ENCODE measurements at regions not wholly inside any gene's neighbourhood (a gene's known extent, or its start where the extent isn't known, plus 50 kb on each side); places are given as distances from the start of the nearest gene placed in this dataset.
"Not testable (repeated sequence)": the region's sequence is repeated elsewhere in the genome, so short reads cannot be mapped to it uniquely, and the experiment has no call there.

DNA sequence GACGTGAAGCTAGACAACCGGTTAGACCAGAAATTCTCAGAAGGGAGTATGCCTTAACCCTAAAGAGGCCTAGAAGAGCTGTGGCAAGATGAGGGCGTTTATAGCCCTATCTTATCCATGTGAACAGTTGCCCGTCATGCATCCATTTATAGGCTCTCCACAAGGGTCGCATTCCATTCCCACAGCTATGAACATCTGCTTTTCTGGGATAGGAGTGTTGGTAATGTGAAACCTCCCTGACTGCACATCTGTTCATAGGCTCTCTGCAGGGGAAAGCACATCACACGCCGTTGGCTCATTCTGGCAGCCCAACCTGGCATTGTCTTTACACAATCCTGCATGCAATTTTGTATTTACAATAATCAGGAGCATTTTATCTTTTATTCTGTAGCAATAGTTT, 485.6 kb downstream of the ACTR3B start:
- DNase-seq: not testable (repeated sequence)

DNA sequence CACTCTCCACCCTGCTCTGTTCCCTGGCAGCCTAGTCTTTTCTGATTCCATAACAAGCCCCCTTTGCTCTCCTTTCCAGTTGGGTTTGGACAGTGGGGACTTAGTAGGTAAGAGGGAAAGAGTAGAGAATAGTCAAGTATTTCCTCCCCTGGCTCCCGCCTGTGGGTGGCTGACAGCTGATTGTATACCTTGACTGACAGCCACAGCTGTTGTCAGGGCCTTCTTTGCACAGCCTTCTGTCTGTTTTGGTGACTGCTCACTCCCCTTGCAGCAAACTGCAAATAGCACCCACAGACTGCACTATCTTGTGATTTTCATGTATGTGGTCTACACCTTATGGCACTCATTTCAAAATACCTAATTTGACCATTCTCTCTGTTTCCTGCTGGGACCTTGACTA, 486.3 kb downstream of the ACTR3B start:
- DNase-seq: no peak

DNA sequence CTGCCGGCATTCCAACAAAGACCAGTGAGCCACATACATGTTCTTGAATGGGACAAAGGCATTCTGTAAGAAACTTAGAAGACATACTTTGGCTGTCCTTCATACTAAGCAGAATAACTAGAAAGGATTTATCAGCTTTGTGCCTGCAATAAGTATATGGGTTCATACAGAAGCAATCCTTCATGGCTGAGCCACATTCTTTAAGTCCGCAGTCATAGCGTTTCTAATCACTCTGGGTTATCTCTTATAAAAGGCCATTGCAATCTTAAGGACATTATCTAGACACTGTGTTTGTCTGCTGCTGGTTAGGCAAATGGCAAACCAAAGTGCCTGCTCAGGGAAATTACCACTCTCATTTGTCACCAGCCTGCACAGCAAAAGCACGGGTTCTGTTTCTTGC, 488.4 kb downstream of the ACTR3B start:
- no peak for DNase-seq

DNA sequence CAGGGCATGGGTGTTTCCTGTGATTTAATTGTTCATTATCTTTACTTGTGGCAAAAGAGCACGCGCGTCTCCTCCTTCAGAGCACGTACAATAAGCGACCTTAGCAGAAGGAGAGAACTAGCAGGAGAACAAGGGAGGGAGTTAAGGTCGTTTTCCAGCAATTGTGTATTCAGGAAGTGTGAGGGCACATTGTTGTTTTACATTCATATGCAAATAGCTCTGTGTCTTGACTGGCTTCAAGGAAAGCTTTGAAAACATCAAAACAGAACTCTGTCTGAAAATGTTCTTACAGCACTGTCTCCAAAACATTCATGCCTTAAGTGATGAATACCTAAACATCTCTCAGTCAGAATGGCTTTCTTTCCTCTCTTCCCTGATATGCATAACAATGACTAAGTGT, 499.1 kb downstream of the ACTR3B start:
- no peak for DNase-seq

DNA sequence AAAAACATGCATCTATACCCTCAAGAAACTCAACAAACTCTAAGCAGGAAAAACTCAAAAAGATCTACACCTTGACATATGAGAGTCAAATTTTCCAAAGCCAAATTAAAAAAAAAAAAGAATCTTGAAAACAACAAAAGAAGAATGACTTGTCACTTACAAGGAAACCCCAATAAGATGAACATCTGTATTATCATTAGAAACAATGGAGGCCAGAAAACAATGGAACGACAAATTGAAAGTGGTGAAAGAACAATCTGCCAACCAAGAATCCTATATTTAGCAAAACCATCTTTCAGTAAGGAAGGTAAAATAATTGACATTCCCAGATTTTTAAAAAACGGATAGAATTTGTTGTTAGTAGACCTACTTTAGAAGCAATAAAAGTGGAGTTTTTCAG, 516.8 kb downstream of the ACTR3B start:
- DNase-seq: no peak

DNA sequence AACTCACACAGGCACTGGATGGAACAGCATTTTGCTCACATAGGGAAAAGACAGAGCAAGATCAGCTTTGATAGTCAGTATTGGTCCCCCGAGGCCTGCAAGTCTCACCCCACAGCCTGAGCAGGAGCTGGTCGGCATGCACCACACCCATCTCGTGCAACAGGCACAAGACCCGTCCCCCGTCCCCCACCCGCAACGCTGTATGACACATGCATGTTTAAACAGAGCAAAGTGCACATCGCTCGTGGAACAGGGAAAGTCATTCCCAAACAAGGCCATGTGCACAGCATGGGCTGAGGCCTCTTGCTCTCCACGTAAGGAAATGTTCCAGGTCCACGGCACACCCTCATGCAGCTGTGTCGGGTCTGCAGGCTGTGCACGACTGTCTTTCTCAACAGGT, 527.2 kb downstream of the ACTR3B start:
- DNase-seq: no peak

DNA sequence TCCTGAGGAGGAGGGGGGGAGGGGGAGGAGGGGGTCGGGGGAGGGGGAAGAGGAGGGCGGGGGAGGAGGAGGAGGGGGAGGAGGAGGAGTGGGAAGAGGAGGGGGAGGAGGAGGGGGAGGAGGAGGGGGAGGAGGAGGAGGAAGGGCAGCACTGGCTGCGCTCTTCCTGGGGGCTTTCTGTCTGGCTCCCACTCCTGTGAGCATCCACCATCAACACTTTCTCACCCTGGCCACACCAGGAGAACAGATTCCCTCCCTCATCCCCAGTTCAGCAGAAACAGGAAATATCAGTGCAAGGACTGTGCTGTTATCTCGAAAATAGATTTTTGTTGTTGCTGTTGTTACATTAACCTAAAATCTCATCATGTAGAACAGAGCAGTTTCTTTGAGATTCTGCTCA, 530.5 kb downstream of the ACTR3B start:
- no peak for DNase-seq

DNA sequence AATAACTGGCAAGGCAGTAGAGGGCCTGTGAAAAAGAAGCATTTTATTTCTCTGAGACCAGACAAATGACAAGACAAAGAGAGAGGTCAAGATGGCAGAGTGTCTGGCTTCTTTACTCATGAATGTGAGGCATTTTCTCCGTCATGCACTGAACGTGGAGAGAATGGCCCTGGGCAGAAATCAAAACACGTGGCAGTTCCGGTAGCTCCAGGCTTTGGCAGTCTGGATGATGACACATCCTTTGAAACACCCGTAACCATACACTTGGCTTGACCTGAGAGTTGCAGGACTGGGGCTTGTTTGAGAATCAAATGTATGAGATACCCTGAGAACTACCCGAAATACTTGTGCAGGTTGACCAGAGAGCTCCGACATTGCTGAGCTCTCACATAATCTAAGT, 537.6 kb downstream of the ACTR3B start:
- DNase-seq: no peak

DNA sequence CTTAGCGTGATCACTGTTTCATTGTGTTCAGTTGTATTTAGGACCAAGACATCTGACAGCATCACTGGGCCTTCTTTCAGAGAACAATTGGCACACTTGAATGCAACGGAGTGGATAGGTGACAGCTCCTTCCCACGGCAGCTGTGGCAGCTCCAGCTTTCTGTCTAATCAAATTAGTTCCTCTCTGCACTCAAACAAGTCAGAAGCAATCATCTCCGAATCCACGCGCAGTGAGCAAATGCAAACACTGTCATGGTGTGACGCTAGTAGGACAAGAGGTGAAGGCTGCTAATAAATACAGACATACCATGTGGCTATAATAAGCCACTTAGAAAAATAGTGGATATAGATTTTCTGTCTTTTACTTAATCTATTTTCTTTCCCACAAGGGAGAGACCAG, 542.4 kb downstream of the ACTR3B start:
- DNase-seq: no peak

DNA sequence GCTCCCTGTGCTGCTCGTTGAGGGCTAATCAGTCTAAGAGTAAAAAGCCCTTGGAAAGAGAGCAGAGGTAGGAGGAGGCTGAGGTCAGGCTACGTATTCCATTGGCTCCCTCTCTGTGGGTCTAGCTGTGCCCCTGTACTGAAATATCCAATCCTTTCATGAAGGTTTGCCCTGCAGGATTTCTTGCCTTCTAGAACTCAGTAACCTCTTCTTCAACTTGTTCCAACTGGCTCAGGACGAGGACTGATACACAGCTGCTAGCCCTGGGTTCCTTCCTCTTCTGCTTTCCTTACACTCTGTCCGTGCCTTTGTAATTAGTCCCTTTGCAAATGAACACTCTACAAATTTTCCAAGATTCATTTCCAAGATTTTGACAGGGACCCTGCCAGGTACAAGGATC, 560.5 kb downstream of the ACTR3B start:
- DNase-seq: no peak

DNA sequence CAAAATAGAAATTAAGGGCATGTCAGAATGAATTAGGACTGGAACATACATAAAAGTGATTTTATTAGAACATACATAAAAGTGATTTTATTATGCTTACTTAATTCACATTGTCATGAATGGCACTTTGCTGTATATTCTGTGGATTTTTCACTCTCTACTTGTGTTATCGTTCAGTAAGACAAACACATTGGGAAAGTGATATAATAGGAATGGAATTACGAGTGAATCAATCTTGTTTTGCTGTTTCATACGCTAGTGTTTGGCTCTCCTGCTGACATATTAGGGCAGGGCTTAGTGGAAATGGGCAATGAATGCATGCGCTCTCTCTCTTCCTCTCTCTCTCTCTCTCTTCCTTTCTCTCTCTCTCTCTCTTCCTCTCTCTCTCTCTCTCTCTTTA, 561.1 kb downstream of the ACTR3B start:
- no peak for DNase-seq

DNA sequence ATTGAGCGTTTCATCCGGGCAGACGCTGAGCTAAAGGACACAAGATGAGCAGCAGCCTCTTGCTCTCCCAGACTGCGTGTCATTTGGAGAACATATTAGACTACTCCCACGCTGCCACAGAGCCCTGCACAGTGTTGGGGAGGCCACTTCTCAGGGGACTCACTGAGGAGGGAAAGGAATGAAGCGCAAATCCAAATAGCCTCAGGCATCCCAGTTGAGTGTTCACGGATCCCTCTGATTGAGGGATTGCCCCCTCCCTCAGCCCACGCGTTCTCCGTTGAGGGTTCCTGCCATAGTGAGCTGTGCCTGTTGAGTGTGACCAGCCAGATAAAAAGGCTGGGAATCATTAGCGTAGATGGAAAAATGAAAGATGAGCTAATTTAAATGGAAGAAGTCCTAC, 563.4 kb downstream of the ACTR3B start:
- no peak for DNase-seq

DNA sequence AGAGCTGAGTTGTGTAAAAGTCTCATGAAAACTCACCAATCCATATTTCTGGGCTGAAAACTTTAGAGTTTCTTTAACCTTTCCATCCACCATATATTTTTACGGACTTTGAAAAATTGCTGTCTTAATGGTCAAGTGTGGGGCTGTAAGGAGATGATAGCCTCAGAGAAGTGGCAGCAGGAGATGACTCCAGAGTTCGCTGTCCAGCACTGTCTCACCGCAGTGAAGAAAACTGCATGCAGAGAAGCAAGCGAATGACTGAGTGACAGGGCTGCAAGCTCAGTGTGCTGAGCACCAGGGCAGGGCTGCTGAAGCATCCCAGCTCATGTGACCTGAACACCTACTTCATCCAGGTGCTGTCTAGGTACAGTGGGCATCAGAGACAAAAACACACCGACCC, 564.5 kb downstream of the ACTR3B start:
- no peak for DNase-seq

DNA sequence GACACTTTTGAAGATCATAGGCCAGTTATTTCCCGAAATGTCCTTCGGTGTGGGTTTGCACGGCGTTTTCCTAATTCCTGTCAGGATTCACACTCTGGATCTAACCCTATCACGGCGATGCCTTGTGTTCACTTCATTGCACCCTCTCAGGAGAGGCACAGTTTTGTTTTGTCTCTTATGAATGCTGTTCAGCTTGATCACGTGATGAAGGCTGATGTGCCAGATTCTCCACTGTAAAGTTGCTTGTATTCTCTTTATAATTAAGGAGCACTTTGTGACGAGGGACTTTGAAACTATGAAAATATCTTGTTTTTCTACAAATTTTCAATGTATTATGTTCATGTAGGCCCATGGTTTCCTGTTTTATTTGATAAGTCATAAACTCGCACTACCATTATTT, 568.1 kb downstream of the ACTR3B start:
- DNase-seq: no peak

DNA sequence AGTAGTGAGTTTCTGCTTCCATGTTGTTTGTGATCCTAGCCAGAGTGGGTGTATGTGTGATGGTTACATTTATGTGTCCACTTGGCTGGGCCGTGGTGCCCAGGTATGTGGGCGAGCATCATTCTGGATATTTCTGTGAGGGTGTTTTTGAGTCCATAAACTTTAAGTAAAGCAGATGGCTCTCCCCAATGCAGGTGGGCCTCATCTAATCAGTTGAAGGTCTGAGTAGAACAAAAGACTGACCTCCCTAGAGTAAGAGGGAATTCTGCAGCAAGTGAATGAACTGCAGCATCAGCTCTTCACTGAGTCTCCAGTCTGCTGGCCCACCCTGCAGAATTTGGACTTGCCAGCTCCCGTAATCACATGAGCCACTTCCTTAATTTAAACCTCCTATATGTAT, 571.9 kb downstream of the ACTR3B start:
- no peak for DNase-seq

DNA sequence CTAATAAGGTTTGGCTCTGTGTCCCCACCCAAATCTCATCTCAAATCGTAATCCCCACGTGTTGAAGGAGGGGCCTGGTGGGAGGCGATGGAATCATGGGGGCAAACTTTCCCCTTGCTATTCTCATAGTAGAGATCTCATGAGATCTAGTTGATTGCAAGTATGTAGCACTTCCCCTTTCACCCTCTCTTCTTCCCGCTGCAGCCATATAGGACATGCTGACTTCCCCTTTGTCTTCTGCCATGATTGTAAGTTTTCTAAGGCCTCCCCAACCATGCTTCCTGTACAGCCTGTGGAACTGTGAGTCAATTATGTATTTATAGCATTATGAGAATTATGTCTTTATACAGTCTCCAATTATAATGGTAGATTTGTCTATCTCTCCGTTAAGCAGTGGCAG, 594.5 kb downstream of the ACTR3B start:
- no peak for DNase-seq

DNA sequence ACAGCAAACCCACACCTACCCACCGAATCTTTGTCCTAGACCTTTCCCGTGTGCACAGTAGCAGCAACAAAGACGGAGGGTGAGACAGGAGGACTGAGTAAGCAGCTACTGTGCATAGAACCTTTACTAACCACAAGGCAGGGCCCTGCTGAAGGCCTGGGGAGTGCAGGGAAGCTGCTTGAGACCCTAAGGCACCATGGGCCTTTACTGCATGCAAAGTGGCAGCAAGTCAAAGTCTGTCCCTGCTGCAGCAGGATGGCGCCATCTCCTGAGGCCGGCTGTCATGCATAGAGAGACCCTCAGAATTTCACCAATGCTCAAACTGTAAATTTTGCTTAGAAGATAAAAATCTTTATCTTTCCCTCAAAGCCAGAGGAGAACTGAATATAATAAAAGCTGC, 610.5 kb downstream of the ACTR3B start:
- no peak for DNase-seq

DNA sequence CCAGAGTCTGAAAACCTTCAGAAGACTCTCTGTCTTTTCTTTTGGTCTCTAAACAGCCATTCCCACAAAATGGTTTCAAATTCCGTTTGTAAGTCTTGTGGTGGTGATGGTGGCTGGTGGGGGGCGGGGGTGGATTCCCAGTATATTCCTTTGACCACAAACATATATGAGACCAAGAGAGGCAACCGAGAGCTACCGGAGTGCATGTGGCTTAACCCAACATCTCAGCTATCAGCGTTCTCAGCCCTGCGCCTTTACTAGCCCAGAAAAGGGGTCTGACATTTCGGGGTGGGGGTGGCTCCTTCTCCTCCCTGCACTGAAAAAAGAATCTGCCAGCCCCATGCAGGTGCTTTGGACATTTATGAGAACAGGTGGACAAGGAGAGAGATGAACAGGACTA, 621.1 kb downstream of the ACTR3B start:
- no peak for DNase-seq

DNA sequence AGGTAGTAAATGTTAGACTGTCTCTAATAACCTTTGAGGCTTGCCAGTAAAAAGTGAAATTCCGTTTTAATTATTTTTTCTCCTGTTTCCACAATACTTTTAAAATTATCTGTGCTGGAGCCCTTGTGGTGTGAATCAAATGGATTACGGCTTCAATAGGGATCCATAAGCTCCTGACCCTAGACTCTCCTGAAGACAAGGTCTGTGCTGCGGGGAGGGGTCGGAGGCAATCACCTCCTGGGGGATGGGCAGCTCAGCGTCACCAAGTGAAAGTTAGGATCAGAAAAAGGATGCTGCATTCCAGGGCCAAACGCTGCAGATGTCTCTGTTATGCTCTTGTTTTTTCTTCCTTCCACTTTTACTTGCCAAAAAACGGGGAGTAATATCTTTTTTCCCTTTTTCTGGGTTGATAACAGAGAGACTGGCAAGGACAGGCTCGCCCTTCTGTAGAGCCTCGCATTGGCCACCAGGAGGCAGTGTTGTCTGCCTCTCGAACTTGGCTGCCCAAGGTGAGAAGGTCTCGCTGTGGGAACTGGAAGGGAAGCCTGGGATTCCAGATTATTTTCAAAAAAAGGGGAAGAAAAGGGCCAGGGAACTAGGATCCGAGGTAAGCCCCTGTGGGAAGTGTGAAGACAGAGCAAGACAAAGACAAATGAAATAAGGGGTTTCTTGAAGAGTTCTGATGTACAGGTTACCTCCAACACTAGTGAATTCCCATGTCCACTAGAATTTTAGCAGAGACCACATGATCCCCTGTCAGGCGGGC, 621.9 kb downstream of the ACTR3B start:
- peak; percentile 26 for DNase-seq

DNA sequence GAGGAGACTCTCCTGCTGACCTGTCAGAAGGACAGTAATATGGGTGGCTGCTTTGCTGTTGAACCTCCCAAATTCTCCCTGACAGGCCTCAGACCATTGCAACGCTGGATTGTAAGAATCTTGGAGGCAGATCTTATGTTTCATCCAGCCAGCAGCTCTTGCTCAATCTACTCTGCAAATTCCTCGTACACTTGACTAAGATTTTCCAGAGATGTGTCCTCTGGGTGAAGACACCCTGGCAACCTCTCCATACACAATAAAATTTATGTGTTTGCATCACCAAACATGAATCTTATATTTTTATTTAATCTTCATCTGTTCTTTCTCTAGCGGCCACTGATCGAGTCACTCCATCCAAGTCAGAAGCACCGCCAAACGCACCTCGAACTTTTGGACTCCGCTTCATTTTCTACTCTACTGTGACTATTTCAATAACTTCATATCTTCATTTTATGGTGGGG, 623.1 kb downstream of the ACTR3B start:
- DNase-seq: no peak

DNA sequence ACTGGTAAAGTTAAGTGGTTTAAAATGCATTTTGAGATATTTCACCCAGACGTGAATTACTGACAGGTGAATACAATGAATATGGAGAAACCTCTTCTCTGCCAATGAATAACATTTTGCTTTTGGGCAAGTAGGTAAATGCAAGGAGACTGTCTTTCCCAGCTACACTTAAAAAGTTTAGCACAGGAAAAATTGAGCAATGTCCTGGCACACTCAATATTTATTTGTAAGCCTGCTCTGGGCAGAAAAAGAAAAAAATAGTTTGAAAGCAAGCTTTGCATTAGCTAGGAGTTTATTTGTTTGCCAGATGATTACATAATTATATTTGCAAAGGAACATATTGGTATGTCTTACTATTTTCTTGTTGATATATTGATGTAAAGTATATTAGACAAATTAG, 624.2 kb downstream of the ACTR3B start:
- no peak for DNase-seq

DNA sequence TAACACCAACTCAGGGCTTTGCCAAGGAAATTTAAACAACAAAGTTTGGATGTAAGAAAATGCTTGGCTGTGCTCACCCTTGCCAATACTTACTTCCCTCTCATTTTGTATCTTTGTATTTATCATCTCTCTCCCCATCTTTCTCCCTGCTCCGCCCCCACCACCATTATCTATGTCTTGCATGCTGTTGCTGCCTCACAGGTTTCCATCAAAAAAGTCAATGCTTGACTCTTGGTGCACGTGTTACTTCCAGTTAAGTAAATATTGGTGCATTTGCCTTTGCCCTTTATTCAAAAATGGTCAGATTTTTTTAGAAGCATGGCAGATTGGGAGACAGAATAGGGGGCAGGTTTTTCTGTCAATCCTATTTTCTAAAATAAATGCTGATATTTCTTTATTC, 626.0 kb downstream of the ACTR3B start:
- no peak for DNase-seq

DNA sequence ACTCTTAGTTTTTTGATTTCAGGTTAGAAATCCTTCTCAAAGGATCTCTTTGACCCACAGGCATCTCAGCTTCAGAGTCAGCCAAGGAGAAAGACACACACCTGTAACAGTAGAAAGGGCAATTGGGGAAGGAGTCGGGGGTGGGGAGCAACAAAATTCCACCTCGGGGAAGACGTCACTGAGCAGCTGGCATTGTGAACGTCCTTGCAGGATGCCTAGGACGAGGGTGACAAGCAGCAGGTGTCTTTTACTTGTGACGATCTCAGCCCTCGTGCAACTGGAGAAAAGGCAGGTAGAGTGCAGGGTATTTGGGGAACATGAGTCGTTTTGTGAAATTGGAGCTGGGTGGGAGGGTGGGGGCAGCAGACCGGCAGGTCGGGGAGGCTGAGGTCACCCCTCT, 627.0 kb downstream of the ACTR3B start:
- DNase-seq: no peak

DNA sequence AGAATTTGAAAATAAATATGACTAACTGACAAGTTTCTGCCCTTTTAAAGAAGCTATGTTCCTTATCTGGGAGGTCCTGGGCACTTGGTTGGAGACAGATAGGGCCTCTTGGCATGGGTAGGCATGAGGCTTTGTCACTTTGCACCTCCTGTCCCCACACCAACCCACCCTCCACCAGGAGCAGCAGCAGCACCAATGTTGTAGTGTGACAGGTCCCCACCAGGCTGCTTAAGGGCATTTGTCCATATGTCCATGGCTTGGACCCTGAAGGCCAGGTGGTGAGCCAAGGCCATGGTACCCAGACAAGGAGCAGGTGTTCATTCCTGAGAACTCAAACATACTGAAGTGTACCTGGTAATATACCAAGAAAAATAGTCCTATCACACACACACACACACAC, 629.1 kb downstream of the ACTR3B start:
- no peak for DNase-seq

DNA sequence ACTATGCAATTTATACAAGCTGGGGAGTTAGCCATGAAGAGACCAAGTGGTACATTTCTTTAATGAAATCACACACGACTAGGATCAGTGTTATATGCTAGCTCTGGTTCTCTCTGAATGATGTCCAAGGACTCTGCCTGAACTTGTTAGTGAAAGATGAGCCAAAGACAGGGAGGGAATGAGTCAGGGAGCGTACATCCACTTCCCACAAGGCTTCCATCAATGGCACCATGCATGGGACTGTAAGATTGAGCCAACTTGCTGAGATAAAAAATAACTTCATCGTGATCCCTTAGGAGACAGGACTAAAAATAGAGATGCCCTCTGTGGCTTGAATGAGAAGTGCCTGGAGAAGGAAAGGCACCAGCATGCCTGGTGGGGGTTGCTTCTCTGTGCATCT, 629.7 kb downstream of the ACTR3B start:
- DNase-seq: no peak

DNA sequence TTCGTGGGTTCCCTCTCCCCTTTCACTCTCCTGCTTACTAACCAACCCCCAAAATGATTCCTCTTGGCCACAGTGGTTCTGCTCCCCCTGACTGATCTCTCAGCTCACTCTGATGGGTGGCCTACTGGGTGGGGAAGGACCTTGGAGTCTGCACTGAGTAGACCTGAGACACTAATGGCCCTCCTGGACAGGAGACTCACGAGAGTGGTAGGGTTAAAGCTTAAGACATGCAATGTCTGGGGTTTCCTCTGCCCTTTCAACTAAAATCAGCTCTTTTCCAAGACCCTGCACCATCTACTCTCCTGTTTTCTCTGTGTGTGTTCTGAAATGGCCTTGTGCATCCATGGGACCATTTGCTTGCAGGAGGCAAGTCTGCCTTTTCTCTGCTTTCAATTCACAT, 631.4 kb downstream of the ACTR3B start:
- DNase-seq: no peak

All from stimulated activated CD8-positive, alpha-beta memory T cell treated with anti-CD3 and anti-CD28 coated beads, Interleukin-4, amount 100 ng/mL, for 48 hours (primary cell).